HFF-Myc (cell line): ENCODE measurements at regions not wholly inside any gene's neighbourhood (a gene's known extent, or its start where the extent isn't known, plus 50 kb on each side); places are given as distances from the start of the nearest gene placed in this dataset.
A peak's percentile ranks its signal among the peaks of the same experiment; 100 is the strongest.

ENCODE experiments used
- DNase-seq: peaks from one replicate; pipeline ENCODE4 v3.0.0-alpha.2; 2011; ENCODE audit warnings: low read depth; ENCODE audit errors: extremely low read depth
- H3K4me3 ChIP-seq: replicated peaks from 2 replicates; pipeline ENCODE4 v1.5.1; 2011; ENCODE audit warnings: low read depth, mild to moderate bottlenecking, control low read depth, low read length
- TF ChIP-seq, protein P1 (sequence below): IDR thresholded peaks from 2 replicates; pipeline ENCODE4 v1.5.1; 2012; ENCODE audit warnings: mild to moderate bottlenecking, low read depth, low read length, control low read depth; ENCODE audit errors: missing control alignments

DNA sequence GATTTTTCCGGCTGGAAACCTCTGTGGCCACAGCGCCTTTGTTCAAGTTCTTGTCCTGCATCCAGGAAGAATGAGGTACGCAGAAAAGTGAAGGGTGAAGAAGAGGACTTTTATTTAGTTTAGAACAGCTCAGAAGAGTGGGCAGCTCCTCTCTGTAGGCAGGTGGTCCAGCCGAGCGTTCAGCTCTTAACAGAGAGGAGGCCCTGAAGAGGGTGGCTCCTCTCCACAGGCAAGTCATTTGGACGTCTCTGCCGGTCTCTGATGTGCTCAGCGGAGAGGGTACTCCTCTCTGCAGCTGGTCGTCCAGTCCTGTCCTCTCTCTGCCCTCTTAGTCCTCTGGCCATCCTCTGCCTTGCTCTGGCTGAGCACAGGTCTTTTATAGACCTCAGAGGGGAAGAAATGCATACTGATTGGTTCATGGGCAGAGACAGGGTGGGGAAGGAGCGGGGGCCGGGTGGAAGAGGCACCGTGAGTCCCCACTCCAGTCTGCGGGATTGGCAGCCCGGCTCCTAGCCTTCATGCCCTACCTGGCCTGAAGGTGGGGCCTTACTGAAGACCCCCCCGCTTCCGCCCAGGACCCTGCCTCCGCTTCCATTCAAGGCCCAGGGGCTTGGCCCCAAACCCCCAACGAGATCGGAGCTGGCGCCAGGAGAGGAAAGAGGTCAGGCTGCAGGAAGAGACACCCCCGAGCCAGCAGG lies 70.0 kb upstream of the NKD1 start:
- TF ChIP-seq, protein P1, sequence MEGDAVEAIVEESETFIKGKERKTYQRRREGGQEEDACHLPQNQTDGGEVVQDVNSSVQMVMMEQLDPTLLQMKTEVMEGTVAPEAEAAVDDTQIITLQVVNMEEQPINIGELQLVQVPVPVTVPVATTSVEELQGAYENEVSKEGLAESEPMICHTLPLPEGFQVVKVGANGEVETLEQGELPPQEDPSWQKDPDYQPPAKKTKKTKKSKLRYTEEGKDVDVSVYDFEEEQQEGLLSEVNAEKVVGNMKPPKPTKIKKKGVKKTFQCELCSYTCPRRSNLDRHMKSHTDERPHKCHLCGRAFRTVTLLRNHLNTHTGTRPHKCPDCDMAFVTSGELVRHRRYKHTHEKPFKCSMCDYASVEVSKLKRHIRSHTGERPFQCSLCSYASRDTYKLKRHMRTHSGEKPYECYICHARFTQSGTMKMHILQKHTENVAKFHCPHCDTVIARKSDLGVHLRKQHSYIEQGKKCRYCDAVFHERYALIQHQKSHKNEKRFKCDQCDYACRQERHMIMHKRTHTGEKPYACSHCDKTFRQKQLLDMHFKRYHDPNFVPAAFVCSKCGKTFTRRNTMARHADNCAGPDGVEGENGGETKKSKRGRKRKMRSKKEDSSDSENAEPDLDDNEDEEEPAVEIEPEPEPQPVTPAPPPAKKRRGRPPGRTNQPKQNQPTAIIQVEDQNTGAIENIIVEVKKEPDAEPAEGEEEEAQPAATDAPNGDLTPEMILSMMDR = no peak
- no peak for DNase-seq
- no peak overlapping the region for H3K4me3 ChIP-seq

DNA sequence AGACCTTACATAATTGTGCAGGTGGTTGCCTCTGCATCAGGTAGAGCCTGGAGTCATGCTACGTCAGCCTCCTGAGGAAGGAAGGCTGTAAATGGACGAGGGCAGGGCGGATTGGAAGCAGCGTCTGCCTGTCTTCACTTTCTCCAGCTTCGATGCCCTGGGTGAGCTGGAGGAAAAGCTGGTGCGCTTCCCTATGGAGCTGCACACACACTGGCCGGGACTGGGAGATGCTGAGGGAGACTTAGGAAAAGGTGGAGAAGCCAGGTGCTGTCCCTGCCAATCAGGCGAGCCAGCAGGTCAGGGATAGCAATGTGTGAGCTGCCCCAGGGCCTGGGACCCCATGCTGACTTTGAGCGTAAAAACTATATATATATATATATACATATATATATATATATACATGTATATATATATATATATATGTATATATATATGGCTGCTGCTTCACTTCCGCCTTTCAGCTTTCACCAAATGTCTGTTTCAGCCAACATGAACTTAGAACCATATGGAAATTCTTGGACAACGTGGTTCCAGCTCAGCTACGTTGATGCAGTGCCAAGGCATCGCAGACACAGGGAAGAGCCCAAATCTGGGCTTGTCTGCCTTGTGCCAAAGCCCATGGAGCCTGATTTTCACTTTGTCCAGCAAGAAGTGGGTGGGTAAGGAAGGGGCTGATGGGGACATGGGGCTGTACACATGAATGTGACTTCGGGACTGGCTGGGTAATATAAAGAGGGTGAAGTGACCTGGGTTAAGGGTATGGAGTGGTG lies 71.5 kb upstream of the NKD1 start:
- no peak for DNase-seq

DNA sequence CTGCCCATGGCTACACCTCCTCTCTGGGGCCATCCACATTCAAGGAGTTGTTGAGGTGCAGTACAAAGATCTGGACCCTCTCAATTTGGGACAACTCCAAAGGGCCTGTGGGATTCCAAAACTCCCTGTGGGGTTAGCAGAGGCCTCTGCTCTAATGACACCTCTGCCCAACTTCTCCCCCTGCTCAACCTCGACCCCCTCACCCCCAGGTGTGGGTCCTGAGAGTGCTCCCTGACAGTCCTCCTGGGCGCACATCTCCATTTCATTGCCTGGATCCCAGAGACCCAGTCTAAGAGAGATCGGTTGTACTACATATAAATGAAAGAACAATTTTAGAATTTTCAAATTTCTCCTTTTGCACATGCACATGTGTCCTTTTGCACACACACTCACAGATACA lies 73.0 kb upstream of the NKD1 start:
- TF ChIP-seq, protein P1 = no peak
- DNase-seq = no peak
- H3K4me3 ChIP-seq = no peak overlapping the region

More for the DNA sequence above, 71.5 kb upstream of the NKD1 start:
- H3K4me3 ChIP-seq = no peak overlapping the region
- TF ChIP-seq, protein P1 = no peak

DNA sequence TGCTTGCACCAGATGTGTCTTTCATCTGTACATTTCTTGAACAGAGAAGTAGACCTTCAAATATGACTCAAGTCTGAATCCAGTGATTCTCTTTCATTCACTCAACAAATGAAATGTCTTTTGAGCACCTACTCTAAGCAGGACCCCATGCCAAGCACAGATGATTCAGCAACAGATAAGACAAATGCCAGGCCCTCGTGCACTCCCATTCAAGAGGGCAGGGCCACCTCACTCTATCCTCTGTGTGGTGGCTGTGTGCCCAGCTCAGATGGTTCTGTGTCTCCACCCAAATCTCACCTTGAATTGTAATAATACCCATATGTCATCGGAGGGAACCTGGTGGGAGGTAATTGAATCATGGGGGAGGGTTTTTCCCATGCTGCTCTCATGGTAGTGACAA lies 74.1 kb upstream of the NKD1 start:
- TF ChIP-seq, protein P1 = no peak
- DNase-seq = no peak
- H3K4me3 ChIP-seq = no peak overlapping the region

DNA sequence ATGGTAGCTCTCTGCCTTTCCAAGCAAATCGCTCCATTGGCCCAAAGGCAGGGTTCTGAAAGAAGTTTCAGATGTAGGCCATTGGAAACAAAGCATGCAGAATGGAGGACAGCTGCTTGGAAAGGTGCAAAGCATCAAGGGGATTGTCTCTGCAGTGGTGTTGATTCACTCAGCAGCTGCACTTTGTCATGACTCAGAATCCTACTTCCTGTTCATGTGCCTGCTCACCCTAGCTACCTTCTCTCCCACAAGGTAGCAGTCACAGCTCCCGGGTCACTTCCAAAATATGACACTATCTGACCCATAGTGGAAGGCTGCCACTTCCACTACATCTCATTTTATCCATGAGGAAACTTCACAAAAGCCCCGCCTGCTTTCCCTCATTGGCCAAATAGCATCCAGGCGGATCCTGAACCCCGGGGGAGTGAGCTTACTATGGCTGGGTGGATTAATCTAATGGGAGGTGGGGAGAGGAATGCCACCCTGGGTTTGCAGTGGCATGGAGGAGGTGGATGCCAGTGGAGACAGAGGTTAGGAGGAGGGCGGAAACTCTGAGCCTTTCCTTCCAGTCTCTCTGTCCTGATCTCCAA lies 74.7 kb upstream of the NKD1 start:
- DNase-seq = peak; percentile 9
- TF ChIP-seq, protein P1 = no peak
- H3K4me3 ChIP-seq = no peak overlapping the region

DNA sequence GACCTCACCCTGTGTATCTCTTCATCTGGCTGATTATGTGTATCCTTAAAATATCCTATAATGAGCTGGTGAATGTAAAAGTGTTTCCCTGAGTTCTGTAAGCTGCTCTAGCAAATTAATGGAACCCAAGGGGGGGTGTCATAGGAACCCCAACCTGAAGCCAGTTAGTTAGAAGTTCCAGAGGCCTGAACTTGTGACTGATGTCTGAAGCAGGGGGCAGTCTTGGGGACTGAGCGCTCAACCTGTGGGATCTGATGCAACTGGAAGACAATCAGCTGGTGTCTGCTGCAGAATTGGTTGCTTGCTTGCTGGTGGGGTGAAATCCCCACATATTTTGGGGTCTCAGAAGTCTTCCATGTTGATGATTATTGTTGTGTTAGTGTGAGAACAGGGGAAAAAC lies 75.7 kb upstream of the NKD1 start:
- no peak for DNase-seq
- H3K4me3 ChIP-seq = no peak overlapping the region
- TF ChIP-seq, protein P1 = no peak
